H9 (cell line): ENCODE measurements at regions not wholly inside any gene's neighbourhood (a gene's known extent, or its start where the extent isn't known, plus 50 kb on each side); places are given as distances from the start of the nearest gene placed in this dataset.
A peak's percentile ranks its signal among the peaks of the same experiment; 100 is the strongest.

ENCODE experiments used
- DNase-seq: peaks from one replicate; pipeline ENCODE4 v3.0.0-alpha.2; 2017
- H2AFZ ChIP-seq: one replicate; pipeline ENCODE4 v1.6.1; 2013; ENCODE audit warnings: mild to moderate bottlenecking, low read length, control low read depth, moderate library complexity
- H2AK5ac ChIP-seq: 2 replicates; pipeline ENCODE4 v1.6.1; 2013; ENCODE audit warnings: low read length, control low read depth, mixed read lengths; ENCODE audit not compliant: insufficient read length
- H2BK120ac ChIP-seq: one replicate; pipeline ENCODE4 v1.6.1; 2013; ENCODE audit warnings: low read depth, mild to moderate bottlenecking, low read length, control low read depth, inconsistent platforms; ENCODE audit not compliant: poor library complexity, severe bottlenecking
- H2BK12ac ChIP-seq: 2 replicates; pipeline ENCODE4 v1.6.1; 2013; ENCODE audit warnings: low read length, control low read depth, mixed read lengths, low read depth; ENCODE audit not compliant: insufficient read length
- H2BK15ac ChIP-seq: 2 replicates; pipeline ENCODE4 v1.6.1; 2013; ENCODE audit warnings: low read depth, low read length, control low read depth
- H2BK20ac ChIP-seq: one replicate; pipeline ENCODE4 v1.6.1; 2013; ENCODE audit warnings: low read depth, mild to moderate bottlenecking, low read length, control low read depth, inconsistent platforms; ENCODE audit not compliant: poor library complexity, severe bottlenecking
- H2BK5ac ChIP-seq: 2 replicates; pipeline ENCODE4 v1.6.1; 2013; ENCODE audit warnings: low read length, control low read depth, mixed read lengths; ENCODE audit not compliant: insufficient read length
- H3K14ac ChIP-seq: 2 replicates; pipeline ENCODE4 v1.6.1; 2013; ENCODE audit warnings: low read length, control low read depth; ENCODE audit not compliant: insufficient read depth
- H3K18ac ChIP-seq: 2 replicates; pipeline ENCODE4 v1.6.1; 2013; ENCODE audit warnings: low read depth, mild to moderate bottlenecking, mixed read lengths, low read length, control low read depth; ENCODE audit not compliant: insufficient read length
- H3K23ac ChIP-seq: 2 replicates; pipeline ENCODE4 v1.6.1; 2013; ENCODE audit warnings: low read length, control low read depth, mixed read lengths, low read depth; ENCODE audit not compliant: insufficient read length
- H3K23me2 ChIP-seq: 2 replicates; pipeline ENCODE4 v1.6.1; 2013; ENCODE audit warnings: low read depth, mild to moderate bottlenecking, mixed read lengths, low read length, control low read depth; ENCODE audit not compliant: insufficient read length, poor library complexity, severe bottlenecking
- H3K27ac ChIP-seq: 2 replicates; pipeline ENCODE4 v1.5.1; 2013; ENCODE audit warnings: low read length, control low read depth, mixed read lengths, low read depth; ENCODE audit not compliant: insufficient read length
- H3K27me3 ChIP-seq: 2 replicates; pipeline ENCODE4 v1.6.1; 2013; ENCODE audit warnings: low read length, control low read depth, inconsistent platforms; ENCODE audit not compliant: insufficient read depth
- H3K4ac ChIP-seq: 2 replicates; pipeline ENCODE4 v1.6.1; 2013; ENCODE audit warnings: low read depth, mild to moderate bottlenecking, control low read depth, inconsistent platforms, low read length, moderate library complexity
- H3K4me1 ChIP-seq: 2 replicates; pipeline ENCODE4 v1.6.1; 2013; ENCODE audit warnings: low read length, control low read depth, inconsistent platforms; ENCODE audit not compliant: insufficient read depth
- H3K4me2 ChIP-seq: 2 replicates; pipeline ENCODE4 v1.6.1; 2013; ENCODE audit warnings: low read length, control low read depth, mixed read lengths; ENCODE audit not compliant: insufficient read length, insufficient read depth
- H3K56ac ChIP-seq: 2 replicates; pipeline ENCODE4 v1.6.1; 2013; ENCODE audit warnings: low read depth, mild to moderate bottlenecking, mixed read lengths, low read length, control low read depth; ENCODE audit not compliant: insufficient read length
- H3K79me1 ChIP-seq: 2 replicates; pipeline ENCODE4 v1.6.1; 2013; ENCODE audit warnings: low read depth, mild to moderate bottlenecking, moderate library complexity, low read length, control low read depth, inconsistent platforms; ENCODE audit not compliant: insufficient read depth, poor library complexity, severe bottlenecking
- H3K79me2 ChIP-seq: 2 replicates; pipeline ENCODE4 v1.6.1; 2013; ENCODE audit warnings: low read length, control low read depth, inconsistent platforms; ENCODE audit not compliant: insufficient read depth
- H3K9ac ChIP-seq: 2 replicates; pipeline ENCODE4 v1.6.1; 2013; ENCODE audit warnings: low read length, control low read depth, mixed read lengths; ENCODE audit not compliant: insufficient read length; ENCODE audit errors: extremely low read depth
- H3K9me3 ChIP-seq: one replicate; pipeline ENCODE4 v1.6.1; 2013; ENCODE audit warnings: low read depth, low read length, inconsistent platforms; ENCODE audit not compliant: control insufficient read depth
- H3T11ph ChIP-seq: one replicate; pipeline ENCODE4 v1.6.1; 2013; ENCODE audit warnings: mild to moderate bottlenecking, low read length, control low read depth, inconsistent platforms
- H4K20me1 ChIP-seq: one replicate; pipeline ENCODE4 v1.6.1; 2013; ENCODE audit not compliant: control insufficient read depth, insufficient read length, insufficient read depth
- H4K5ac ChIP-seq: 2 replicates; pipeline ENCODE4 v1.6.1; 2013; ENCODE audit warnings: low read depth, mild to moderate bottlenecking, mixed read lengths, low read length, control low read depth; ENCODE audit not compliant: insufficient read length
- H4K8ac ChIP-seq: replicated peaks from 2 replicates; pipeline ENCODE4 v1.6.1; 2013; ENCODE audit warnings: low read length, control low read depth, mixed read lengths, low read depth; ENCODE audit not compliant: insufficient read length
- H4K91ac ChIP-seq: 2 replicates; pipeline ENCODE4 v1.6.1; 2013; ENCODE audit warnings: low read depth, mild to moderate bottlenecking, moderate library complexity, mixed read lengths, low read length, control low read depth; ENCODE audit not compliant: insufficient read length
- H3K27ac Mint-ChIP-seq, 3 experiments: 2 replicates in 2 of 3; 3 replicates in 1 of 3; pipeline ENCODE4 v1.8.0; 2020 to 2021; ENCODE audit warnings: mixed read lengths in 3 of 3, mild to moderate bottlenecking in 1 of 3, moderate library complexity in 1 of 3
- H3K27me3 Mint-ChIP-seq: 2 replicates; pipeline ENCODE4 v1.8.0; 2021; ENCODE audit warnings: low read depth, mild to moderate bottlenecking, moderate library complexity, mixed read lengths
- H3K36me3 Mint-ChIP-seq, 3 experiments: 2 replicates in 2 of 3; 3 replicates in 1 of 3; pipeline ENCODE4 v1.8.0; 2020 to 2021; ENCODE audit warnings: low read depth in 3 of 3, mixed read lengths in 3 of 3; ENCODE audit not compliant: insufficient read depth in 1 of 3
- H3K4me1 Mint-ChIP-seq, 2 experiments: 2 replicates each; pipeline ENCODE4 v1.8.0; 2020; ENCODE audit warnings: mixed read lengths in 2 of 2
- H3K4me3 Mint-ChIP-seq, 2 experiments: 2 replicates in 1 of 2; 3 replicates in 1 of 2; pipeline ENCODE4 v1.8.0; 2020 to 2021; ENCODE audit warnings: mild to moderate bottlenecking in 2 of 2, mixed read lengths in 2 of 2, moderate library complexity in 1 of 2
- H3K9me3 Mint-ChIP-seq, 2 experiments: 2 replicates in 1 of 2; 3 replicates in 1 of 2; pipeline ENCODE4 v1.8.0; 2020; ENCODE audit warnings: mild to moderate bottlenecking in 2 of 2, mixed read lengths in 2 of 2, moderate library complexity in 1 of 2
- CTCF ChIP-seq: fragments of 200-600 bp; sonication (generic); conservative IDR thresholded peaks from 3 replicates; pipeline ENCODE4 v1.8.0; 2021; ENCODE audit warnings: antibody characterized with exemption, mild to moderate bottlenecking
- WGBS: extraction: QIAGEN DNeasy Blood & Tissue Kit; methylation state at CpG from one replicate; pipeline ENCODE4 v1.1.7; 2013; ENCODE audit warnings: missing lambda C conversion rate, low lambda C conversion rate, mixed read lengths; ENCODE audit not compliant: insufficient read length; ENCODE audit errors: extremely low coverage; 5-methylcytosine and 5-hydroxymethylcytosine counted together

DNA sequence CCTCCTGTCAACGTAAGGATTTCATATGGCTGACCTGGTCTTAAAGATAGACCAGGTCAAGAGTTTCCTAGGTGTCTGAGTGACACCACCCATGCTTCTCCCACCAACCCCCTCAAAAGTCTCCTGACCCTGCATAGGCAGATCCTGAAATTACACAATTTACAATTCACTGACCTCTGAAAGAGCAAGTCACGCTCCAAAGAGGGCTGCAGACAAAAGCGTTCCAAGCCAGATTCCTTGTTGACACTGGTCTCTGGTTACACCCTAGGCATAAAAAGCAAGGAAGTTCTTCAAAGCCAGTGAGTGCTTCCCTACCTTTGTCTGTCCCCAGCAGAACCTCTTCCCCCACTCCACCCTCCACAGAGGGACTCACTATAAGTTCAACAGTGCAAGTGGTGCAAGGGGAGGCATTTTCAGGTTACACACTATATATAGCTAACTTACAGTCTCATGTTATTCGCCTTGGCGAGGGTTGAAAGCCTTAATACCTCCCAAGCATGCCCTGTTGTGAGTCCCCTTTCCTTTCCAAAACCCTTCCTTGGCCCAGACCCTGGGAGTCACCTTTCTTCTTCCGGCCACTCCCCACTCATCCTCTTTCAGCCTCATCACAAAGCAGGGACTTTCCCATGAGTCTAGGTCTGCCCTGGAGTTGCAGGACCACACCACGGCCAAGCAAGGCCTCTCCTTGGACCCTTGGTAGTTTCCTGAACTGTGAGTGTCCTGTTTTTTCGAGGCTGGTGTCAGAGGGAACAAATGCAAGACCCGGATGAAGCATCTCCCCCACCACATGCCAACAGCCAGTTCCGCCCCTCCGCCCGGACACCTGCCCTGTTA, 58.0 kb upstream of the KLF3 start:
- Histone ChIP-seq H3T11ph (no peak overlapping the region), H2AFZ (no peak overlapping the region), H3K9ac (no peak overlapping the region), H2BK5ac (no peak overlapping the region), H4K8ac (no peak overlapping the region), H3K23me2 (no peaks in the 10 kb centered on the region), H4K5ac (no peak overlapping the region), H2BK20ac (no peak overlapping the region), H2BK12ac (no peak overlapping the region), H3K27ac (no peak overlapping the region), H3K4ac (no peak overlapping the region), H3K18ac (no peak overlapping the region), H3K4me2 (no peak overlapping the region), H2AK5ac (no peak overlapping the region), H2BK15ac (no peak overlapping the region), H4K91ac (no peak overlapping the region), H3K9me3 (no peaks in the 10 kb centered on the region), H2BK120ac (no peak overlapping the region), H3K27me3 (no peaks in the 10 kb centered on the region), H3K56ac (no peak overlapping the region), H3K79me2 (no peaks in the 10 kb centered on the region), H4K20me1 (no peaks in the 10 kb centered on the region), H3K79me1 (no peaks in the 10 kb centered on the region), H3K23ac (no peak overlapping the region), H3K14ac (no peak overlapping the region), H3K4me1 (no peaks in the 10 kb centered on the region; the same call in 1 of the 2 replicates)
- Mint-ChIP-seq H3K36me3 (no peaks in the 10 kb centered on the region; a peak in 1 of 7 replicates), H3K9me3 (no peaks in the 10 kb centered on the region), H3K4me1 (peaks cover 30 to 34% of the 10 kb centered on the region in 2 experiments), H3K27ac (peak overlapping the region; percentile 11 to 65 (median 51); a peak in 2 of 7 replicates), H3K4me3 (no peak overlapping the region), H3K27me3 (peaks cover 1% of the 10 kb centered on the region; the same call in 1 of the 2 replicates)
- no peak for DNase-seq
- no peak for TF ChIP-seq CTCF
- no CpG with 5 or more reads among the region's 12 CpGs for WGBS
